Neural cell (in vitro differentiated cells): ENCODE measurements at regions not wholly inside any gene's neighbourhood (a gene's known extent, or its start where the extent isn't known, plus 50 kb on each side); places are given as distances from the start of the nearest gene placed in this dataset.

Experiments used
- H2AFZ ChIP-seq: fragments of 200-600, 300-800 bp; sonication (generic), shearing (Covaris generic); 2 replicates; pipeline ENCODE4 v1.6.0; 2014; ENCODE audit warnings: low read depth, mild to moderate bottlenecking, antibody characterized with exemption, low read length, moderate library complexity
- H3F3A ChIP-seq: fragments of 200-600 bp; shearing (Covaris generic); 2 replicates; pipeline ENCODE4 v1.6.1; 2016; ENCODE audit warnings: mild to moderate bottlenecking, moderate library complexity, mixed read lengths, antibody characterized with exemption, low read length; ENCODE audit not compliant: insufficient read depth, poor library complexity, severe bottlenecking
- H3K27ac ChIP-seq: fragments of 200-600, 300-800 bp; sonication (generic), shearing (Covaris generic); 2 replicates; pipeline ENCODE4 v1.5.1; 2014; ENCODE audit warnings: mild to moderate bottlenecking, low read length, moderate library complexity
- H3K27me3 ChIP-seq: fragments of 300-800, 200-600 bp; sonication (generic), shearing (Covaris generic); 2 replicates; pipeline ENCODE4 v1.6.0; 2014; ENCODE audit warnings: mild to moderate bottlenecking, low read depth, low read length, moderate library complexity; ENCODE audit not compliant: insufficient read depth
- H3K36me3 ChIP-seq: fragments of 300-800, 200-600 bp; sonication (generic), shearing (Covaris generic); 2 replicates; pipeline ENCODE4 v1.5.1; 2014; ENCODE audit warnings: mild to moderate bottlenecking, antibody characterized with exemption, low read length, moderate library complexity; ENCODE audit not compliant: insufficient read depth
- H3K4me2 ChIP-seq: fragments of 300-800, 200-600 bp; sonication (generic), shearing (Covaris generic); 2 replicates; pipeline ENCODE4 v1.6.0; 2014; ENCODE audit warnings: mild to moderate bottlenecking, low read length
- H3K4me3 ChIP-seq: fragments of 300-800, 200-600 bp; sonication (generic), shearing (Covaris generic); 2 replicates; pipeline ENCODE4 v1.5.1; 2014; ENCODE audit warnings: mild to moderate bottlenecking, low read length, moderate library complexity
- H3K79me2 ChIP-seq: fragments of 200-600 bp; shearing (Covaris generic); replicated peaks from 2 replicates; pipeline ENCODE4 v1.6.0; 2014; ENCODE audit warnings: mild to moderate bottlenecking, low read length, moderate library complexity; ENCODE audit not compliant: insufficient read depth
- H3K9ac ChIP-seq: fragments of 300-800, 200-600 bp; sonication (generic), shearing (Covaris generic); 2 replicates; pipeline ENCODE4 v1.6.1; 2016; ENCODE audit warnings: mild to moderate bottlenecking, low read length, mixed read lengths
- H3K9me2 ChIP-seq: fragments of 200-600 bp; shearing (Covaris generic); 2 replicates; pipeline ENCODE4 v1.6.1; 2016; ENCODE audit warnings: mild to moderate bottlenecking, low read length, mixed read lengths; ENCODE audit not compliant: insufficient read depth
- H3K9me3 ChIP-seq: fragments of 200-600, 300-800 bp; sonication (generic), shearing (Covaris generic); 2 replicates; pipeline ENCODE4 v1.6.1; 2016; ENCODE audit warnings: mild to moderate bottlenecking, mixed run types, low read length, moderate library complexity, mixed read lengths
- H4K20me1 ChIP-seq: fragments of 200-600 bp; shearing (Covaris generic); 2 replicates; pipeline ENCODE4 v1.6.1; 2016; ENCODE audit warnings: mild to moderate bottlenecking, mixed run types; ENCODE audit not compliant: insufficient read depth
- CTCF ChIP-seq: fragments of 450-650 bp; IDR thresholded peaks from 2 replicates; pipeline ENCODE4 v1.5.1; 2014; ENCODE audit warnings: antibody characterized with exemption, mild to moderate bottlenecking, moderate library complexity; ENCODE audit not compliant: poor library complexity, severe bottlenecking
- EP300 ChIP-seq: fragments of 450-650 bp; conservative IDR thresholded peaks from 2 replicates; pipeline ENCODE4 v1.6.1; 2014; ENCODE audit warnings: antibody characterized with exemption, mild to moderate bottlenecking, moderate library complexity; ENCODE audit not compliant: poor library complexity, severe bottlenecking
- EZH2 ChIP-seq: fragments of 200-600, 300-800 bp; shearing (Covaris generic), sonication (generic); IDR thresholded peaks from 2 replicates; pipeline ENCODE4 v1.6.1; 2014; ENCODE audit warnings: antibody characterized with exemption, low read length, borderline replicate concordance, mild to moderate bottlenecking; ENCODE audit not compliant: insufficient read depth, poor library complexity, severe bottlenecking
- MXI1 ChIP-seq: fragments of 450-650 bp; conservative IDR thresholded peaks from 2 replicates; pipeline ENCODE4 v1.6.1; 2014; ENCODE audit warnings: antibody characterized with exemption, mild to moderate bottlenecking; ENCODE audit not compliant: poor library complexity, severe bottlenecking
- POLR2AphosphoS5 ChIP-seq: IDR thresholded peaks from 2 replicates; pipeline ENCODE4 v1.6.1; 2012
- RAD21 ChIP-seq: fragments of 450-650 bp; conservative IDR thresholded peaks from 2 replicates; pipeline ENCODE4 v1.6.1; 2014; ENCODE audit warnings: antibody characterized with exemption, mild to moderate bottlenecking, moderate library complexity
- SMC3 ChIP-seq: fragments of 450-650 bp; conservative IDR thresholded peaks from 2 replicates; pipeline ENCODE4 v1.6.1; 2014; ENCODE audit warnings: antibody characterized with exemption, mild to moderate bottlenecking, moderate library complexity; ENCODE audit not compliant: poor library complexity
- TAF1 ChIP-seq: IDR thresholded peaks from 2 replicates; pipeline ENCODE4 v1.6.1; 2012; ENCODE audit warnings: low read depth
- TF ChIP-seq, protein P1 (sequence below): IDR thresholded peaks from 2 replicates; pipeline ENCODE4 v1.6.1; 2012; ENCODE audit warnings: borderline replicate concordance

DNA sequence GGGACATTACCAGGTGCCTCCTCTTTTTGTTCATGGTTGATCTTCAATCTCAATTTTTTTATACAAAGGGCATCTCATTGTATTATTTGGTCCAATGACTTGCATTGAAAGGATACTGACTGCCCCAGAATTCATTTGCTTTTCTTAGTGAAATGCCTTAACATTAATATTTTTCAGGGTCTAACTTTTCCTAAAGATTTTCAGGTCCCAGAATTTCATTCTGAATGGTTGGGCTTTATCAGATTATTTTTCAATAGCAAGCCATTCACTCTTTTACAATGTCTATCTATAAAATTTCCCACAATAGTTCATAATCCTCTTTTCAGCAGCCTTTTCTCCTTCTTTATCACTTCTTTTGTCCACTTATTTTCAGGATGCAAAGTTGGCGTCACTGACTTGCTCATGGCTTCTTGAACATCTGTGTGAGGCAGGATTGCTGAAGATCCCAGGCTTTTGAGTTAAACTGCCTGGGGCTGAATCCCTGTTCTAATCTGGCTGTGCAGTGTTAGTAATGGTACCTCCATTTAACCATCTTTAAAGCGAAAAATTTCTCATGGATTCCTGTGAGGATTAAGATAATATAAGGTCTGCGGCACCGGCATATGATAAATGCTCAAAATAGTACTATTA is 131.7 kb upstream of the HDAC9 start:
- Histone ChIP-seq H3K4me2 (no peak overlapping the region), H2AFZ (no peak overlapping the region), H3K9me3 (no peaks in the 10 kb centered on the region), H3K9me2 (no peaks in the 10 kb centered on the region), H3K4me3 (no peak overlapping the region), H3F3A (no peaks in the 10 kb centered on the region), H3K27ac (no peak overlapping the region), H3K36me3 (no peaks in the 10 kb centered on the region), H4K20me1 (no peaks in the 10 kb centered on the region), H3K79me2 (no peaks in the 10 kb centered on the region), H3K27me3 (no peaks in the 10 kb centered on the region), H3K9ac (no peak overlapping the region)
- TF ChIP-seq, protein P1, sequence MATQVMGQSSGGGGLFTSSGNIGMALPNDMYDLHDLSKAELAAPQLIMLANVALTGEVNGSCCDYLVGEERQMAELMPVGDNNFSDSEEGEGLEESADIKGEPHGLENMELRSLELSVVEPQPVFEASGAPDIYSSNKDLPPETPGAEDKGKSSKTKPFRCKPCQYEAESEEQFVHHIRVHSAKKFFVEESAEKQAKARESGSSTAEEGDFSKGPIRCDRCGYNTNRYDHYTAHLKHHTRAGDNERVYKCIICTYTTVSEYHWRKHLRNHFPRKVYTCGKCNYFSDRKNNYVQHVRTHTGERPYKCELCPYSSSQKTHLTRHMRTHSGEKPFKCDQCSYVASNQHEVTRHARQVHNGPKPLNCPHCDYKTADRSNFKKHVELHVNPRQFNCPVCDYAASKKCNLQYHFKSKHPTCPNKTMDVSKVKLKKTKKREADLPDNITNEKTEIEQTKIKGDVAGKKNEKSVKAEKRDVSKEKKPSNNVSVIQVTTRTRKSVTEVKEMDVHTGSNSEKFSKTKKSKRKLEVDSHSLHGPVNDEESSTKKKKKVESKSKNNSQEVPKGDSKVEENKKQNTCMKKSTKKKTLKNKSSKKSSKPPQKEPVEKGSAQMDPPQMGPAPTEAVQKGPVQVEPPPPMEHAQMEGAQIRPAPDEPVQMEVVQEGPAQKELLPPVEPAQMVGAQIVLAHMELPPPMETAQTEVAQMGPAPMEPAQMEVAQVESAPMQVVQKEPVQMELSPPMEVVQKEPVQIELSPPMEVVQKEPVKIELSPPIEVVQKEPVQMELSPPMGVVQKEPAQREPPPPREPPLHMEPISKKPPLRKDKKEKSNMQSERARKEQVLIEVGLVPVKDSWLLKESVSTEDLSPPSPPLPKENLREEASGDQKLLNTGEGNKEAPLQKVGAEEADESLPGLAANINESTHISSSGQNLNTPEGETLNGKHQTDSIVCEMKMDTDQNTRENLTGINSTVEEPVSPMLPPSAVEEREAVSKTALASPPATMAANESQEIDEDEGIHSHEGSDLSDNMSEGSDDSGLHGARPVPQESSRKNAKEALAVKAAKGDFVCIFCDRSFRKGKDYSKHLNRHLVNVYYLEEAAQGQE = no peak
- no peak for TF ChIP-seq MXI1
- no peak for TF ChIP-seq RAD21

DNA sequence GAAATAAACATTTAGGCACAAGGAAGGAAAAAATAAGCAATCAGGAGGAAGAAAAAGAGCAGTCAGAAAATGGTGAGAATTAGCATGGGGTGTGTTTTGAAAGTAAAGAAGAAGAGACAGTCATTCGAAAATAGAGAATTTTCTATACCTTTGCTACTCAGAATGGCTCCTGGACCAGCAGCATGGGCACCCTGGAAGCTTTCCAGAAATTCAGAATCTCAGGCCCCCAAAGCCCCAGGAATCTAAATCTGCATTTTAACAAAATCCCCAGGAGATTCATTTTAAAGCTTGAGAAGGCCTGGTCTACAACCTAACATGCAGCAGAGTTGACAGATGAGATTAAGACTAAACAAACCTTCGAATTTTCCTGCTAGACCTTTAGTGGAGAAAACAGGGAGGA is 131.2 kb upstream of the HDAC9 start:
- no peaks in the 10 kb centered on the region for H3K27me3 ChIP-seq
- no peaks in the 10 kb centered on the region for H3K36me3 ChIP-seq
- no peak overlapping the region for H3K4me2 ChIP-seq
- no peaks in the 10 kb centered on the region for H3K9me3 ChIP-seq
- no peak overlapping the region for H3K27ac ChIP-seq
- H3K9ac ChIP-seq = no peak overlapping the region
- H2AFZ ChIP-seq = no peak overlapping the region
- no peaks in the 10 kb centered on the region for H3K79me2 ChIP-seq
- TF ChIP-seq EP300 (no peak), SMC3 (no peak), RAD21 (no peak), TAF1 (no peak), POLR2AphosphoS5 (no peak), EZH2 (no peak), CTCF (no peak), MXI1 (no peak)
- TF ChIP-seq, protein P1 = no peak
- H3K9me2 ChIP-seq = no peaks in the 10 kb centered on the region
- no peaks in the 10 kb centered on the region for H3F3A ChIP-seq
- H4K20me1 ChIP-seq = no peaks in the 10 kb centered on the region
- H3K4me3 ChIP-seq = no peak overlapping the region
